HFF-Myc (cell line): ENCODE measurements at regions not wholly inside any gene's neighbourhood (a gene's known extent, or its start where the extent isn't known, plus 50 kb on each side); places are given as distances from the start of the nearest gene placed in this dataset.

Experiments
- DNase-seq: peaks from one replicate; pipeline ENCODE4 v3.0.0-alpha.2; 2011; ENCODE audit warnings: low read depth; ENCODE audit errors: extremely low read depth
- H3K4me3 ChIP-seq: replicated peaks from 2 replicates; pipeline ENCODE4 v1.5.1; 2011; ENCODE audit warnings: low read depth, mild to moderate bottlenecking, control low read depth, low read length
- CTCF ChIP-seq: IDR thresholded peaks from 2 replicates; pipeline ENCODE4 v1.5.1; 2012; ENCODE audit warnings: mild to moderate bottlenecking, low read depth, low read length, control low read depth; ENCODE audit errors: missing control alignments

DNA sequence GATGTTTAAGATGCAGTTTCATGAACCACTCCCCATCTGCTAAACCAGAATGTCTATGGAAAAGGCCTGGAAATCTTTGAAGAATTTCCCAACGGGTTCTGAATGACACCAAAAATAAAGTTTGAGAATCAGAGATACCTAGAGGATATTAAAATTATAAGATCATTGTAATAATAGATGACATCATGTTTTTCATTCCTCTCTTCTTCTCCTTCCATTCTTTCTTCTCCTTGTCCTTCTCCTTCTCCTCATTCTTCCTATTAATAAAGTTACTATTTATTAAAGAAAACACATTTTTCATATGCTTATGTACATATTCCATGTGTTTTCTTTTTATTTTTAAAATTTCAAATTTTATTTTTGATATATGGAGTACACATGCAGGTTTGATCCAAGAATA lies 1449.4 kb downstream of the LRFN5 start:
- H3K4me3 ChIP-seq = no peak overlapping the region
- DNase-seq = no peak
- TF ChIP-seq CTCF = no peak

- no peak for TF ChIP-seq CTCF
- no peak overlapping the region for H3K4me3 ChIP-seq
- no peak for DNase-seq
Observed at GRCh38 chr14:43052897-43053296, 1446.2 kb downstream of the LRFN5 start.

GRCh38 chr14:43043850-43044249 lies 1437.2 kb downstream of the LRFN5 start:
- DNase-seq = no peak
- no peak overlapping the region for H3K4me3 ChIP-seq
- no peak for TF ChIP-seq CTCF

DNA sequence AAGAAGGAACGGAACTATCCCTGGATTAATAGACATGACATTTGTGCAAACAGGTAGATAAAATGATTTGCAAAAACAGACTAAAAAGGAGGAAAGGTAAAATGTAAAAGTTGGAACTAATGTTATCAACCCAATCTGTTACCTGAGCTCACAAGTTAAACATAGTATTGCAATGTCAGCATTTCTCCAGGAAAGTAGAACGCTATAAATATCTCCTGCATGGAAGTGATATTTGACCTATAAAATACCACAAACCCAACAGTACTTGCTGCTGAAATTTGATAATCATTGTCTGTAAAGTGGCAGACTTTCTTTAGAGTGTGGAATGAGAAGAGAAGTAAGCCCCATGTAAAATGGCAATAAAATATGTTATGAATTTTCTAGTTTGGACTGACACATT lies 1435.7 kb downstream of the LRFN5 start:
- no peak for TF ChIP-seq CTCF
- no peak for DNase-seq
- no peak overlapping the region for H3K4me3 ChIP-seq

- DNase-seq = no peak
- H3K4me3 ChIP-seq = no peak overlapping the region
- TF ChIP-seq CTCF = no peak
Observed at GRCh38 chr14:43041976-43042375, 1435.3 kb downstream of the LRFN5 start.

DNA sequence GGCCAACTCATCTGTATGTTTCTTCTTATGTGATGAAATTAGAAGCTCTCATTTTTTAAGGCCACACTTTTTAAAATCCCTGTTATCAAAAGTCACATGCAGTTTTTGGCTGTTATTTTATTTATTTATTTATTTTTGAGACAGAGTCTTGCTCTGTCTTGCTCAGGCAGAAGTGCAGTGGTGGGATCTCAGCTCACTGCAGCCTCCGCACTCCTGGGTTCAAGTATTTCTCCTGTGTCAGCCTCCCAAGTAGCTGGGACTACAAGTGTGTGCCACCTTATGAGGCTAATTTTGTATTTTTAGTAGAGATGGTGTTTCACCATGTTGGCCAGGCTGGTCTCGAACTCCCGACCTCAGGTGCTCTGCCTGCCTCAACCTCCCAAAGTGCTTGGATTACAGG lies 1434.5 kb downstream of the LRFN5 start:
- no peak for DNase-seq
- no peak for TF ChIP-seq CTCF

DNA sequence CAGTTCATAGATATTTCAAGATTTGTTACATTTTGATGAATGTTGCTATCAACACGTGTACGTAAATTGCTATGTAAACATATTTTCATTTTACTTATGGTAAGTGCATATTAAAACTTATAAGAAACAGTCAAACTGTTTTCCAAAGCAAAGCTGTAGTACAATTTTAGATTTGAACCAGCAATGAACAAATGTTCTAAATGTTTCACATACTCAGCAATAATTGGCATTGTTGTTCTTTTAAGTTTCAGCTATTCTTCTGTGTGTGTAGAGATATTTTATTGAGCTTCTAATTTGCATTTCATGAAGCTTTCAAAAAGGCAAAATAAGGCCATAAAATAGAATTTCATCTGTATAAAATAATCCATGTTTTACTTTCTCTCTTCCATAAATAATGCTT lies 1433.2 kb downstream of the LRFN5 start:
- DNase-seq = no peak
- no peak overlapping the region for H3K4me3 ChIP-seq
- no peak for TF ChIP-seq CTCF

More for the DNA sequence above, 1434.5 kb downstream of the LRFN5 start:
- H3K4me3 ChIP-seq = no peak overlapping the region
